IMR-90 (cell line): ENCODE measurements at regions not wholly inside any gene's neighbourhood (a gene's known extent, or its start where the extent isn't known, plus 50 kb on each side); places are given as distances from the start of the nearest gene placed in this dataset.

Experiments used
- ATAC-seq: fragments of 200-7000 bp; cut with Tn5 transposase; 2 replicates; pipeline ENCODE4 v1.9.1; 2020; ENCODE audit warnings: low read depth, mild to moderate bottlenecking, moderate library complexity
- BruUV-seq: library from RNA; stranded (reverse); fragments of 400-500 nt; replicated peaks from 2 replicates; lab custom pipeline; 2021; lab: Mats Ljungman, UMichigan
- CTCF ChIA-PET: fragments of 300-600 bp; formaldehyde crosslinking; extraction: SDS; loops from one replicate; lab custom pipeline; 2021; ENCODE audit warnings: antibody characterized with exemption; lab: Yijun Ruan, JAX
- POLR2A ChIA-PET: fragments of 300-600 bp; sonication (Branson Sonifier 250); formaldehyde crosslinking; loops from one replicate; lab custom pipeline; 2022; ENCODE audit warnings: antibody characterized with exemption; ENCODE audit not compliant: unreplicated experiment; lab: Charles Lee
- DNase-seq: peaks from one replicate; pipeline ENCODE4 v3.0.0; 2013
- H2AFZ ChIP-seq: replicated peaks from 2 replicates; pipeline ENCODE3; 2013; ENCODE audit warnings: low read length, mild to moderate bottlenecking; ENCODE audit not compliant: poor library complexity
- H2AK5ac ChIP-seq: 2 replicates; pipeline ENCODE4 v1.6.1; 2013; ENCODE audit warnings: low read depth, low read length, inconsistent platforms
- H2AK9ac ChIP-seq: replicated peaks from 2 replicates; pipeline ENCODE3; 2013; ENCODE audit warnings: mild to moderate bottlenecking, low read depth, low read length, moderate library complexity; ENCODE audit not compliant: poor library complexity
- H2BK120ac ChIP-seq: 2 replicates; pipeline ENCODE4 v1.6.1; 2013; ENCODE audit warnings: low read depth, low read length, inconsistent platforms
- H2BK15ac ChIP-seq: 3 replicates; pipeline ENCODE4 v1.6.1; 2013; ENCODE audit warnings: low read depth, low read length, inconsistent platforms
- H2BK20ac ChIP-seq: 2 replicates; pipeline ENCODE4 v1.6.1; 2013; ENCODE audit warnings: low read depth, mild to moderate bottlenecking, inconsistent platforms, low read length, moderate library complexity
- H2BK5ac ChIP-seq: 2 replicates; pipeline ENCODE4 v1.6.1; 2013; ENCODE audit warnings: mild to moderate bottlenecking, low read depth, low read length, inconsistent platforms; ENCODE audit not compliant: poor library complexity, severe bottlenecking
- H3K14ac ChIP-seq: replicated peaks from 2 replicates; pipeline ENCODE4 v1.6.1; 2013; ENCODE audit warnings: low read depth, low read length, inconsistent platforms
- H3K18ac ChIP-seq: 2 replicates; pipeline ENCODE4 v1.6.1; 2013; ENCODE audit warnings: low read depth, low read length, control low read depth
- H3K23ac ChIP-seq: 2 replicates; pipeline ENCODE4 v1.6.1; 2013; ENCODE audit warnings: low read depth, low read length, inconsistent platforms
- H3K27ac ChIP-seq: 2 replicates; pipeline ENCODE4 v1.5.1; 2013; ENCODE audit warnings: mild to moderate bottlenecking, control low read depth, low read length; ENCODE audit not compliant: insufficient read depth
- H3K27me3 ChIP-seq: 2 replicates; pipeline ENCODE4 v1.6.1; 2013; ENCODE audit warnings: low read length; ENCODE audit not compliant: control insufficient read depth, insufficient read depth
- H3K36me3 ChIP-seq: 2 replicates; pipeline ENCODE4 v1.6.1; 2013; ENCODE audit warnings: low read length, mixed read lengths; ENCODE audit not compliant: control insufficient read depth, insufficient read depth
- H3K4ac ChIP-seq: 2 replicates; pipeline ENCODE4 v1.6.1; 2013; ENCODE audit warnings: low read depth, low read length, inconsistent platforms
- H3K4me1 ChIP-seq: 2 replicates; pipeline ENCODE4 v1.6.1; 2013; ENCODE audit warnings: low read length, mixed read lengths; ENCODE audit not compliant: control insufficient read depth, insufficient read depth
- H3K4me2 ChIP-seq: 2 replicates; pipeline ENCODE4 v1.6.1; 2013; ENCODE audit warnings: low read depth, mild to moderate bottlenecking, control low read depth, low read length, moderate library complexity
- H3K4me3 ChIP-seq: 2 replicates; pipeline ENCODE4 v1.5.1; 2013; ENCODE audit warnings: low read depth, mild to moderate bottlenecking, control low read depth, low read length, moderate library complexity; ENCODE audit not compliant: insufficient read depth
- H3K56ac ChIP-seq: 2 replicates; pipeline ENCODE4 v1.6.1; 2013; ENCODE audit warnings: low read length, inconsistent platforms; ENCODE audit not compliant: insufficient read depth; ENCODE audit errors: extremely low read depth
- H3K79me1 ChIP-seq, 2 experiments: 2 replicates each; pipeline ENCODE4 v1.6.1; 2013; ENCODE audit warnings: low read length in 2 of 2, inconsistent platforms in 1 of 2, low read depth in 1 of 2
- H3K9ac ChIP-seq: 2 replicates; pipeline ENCODE4 v1.6.1; 2013; ENCODE audit warnings: low read depth, low read length, control low read depth
- H3K9me1 ChIP-seq: 2 replicates; pipeline ENCODE4 v1.6.1; 2013; ENCODE audit warnings: low read length, inconsistent platforms; ENCODE audit not compliant: insufficient read depth
- H3K9me3 ChIP-seq: 2 replicates; pipeline ENCODE4 v1.6.1; 2013; ENCODE audit warnings: low read length; ENCODE audit not compliant: control insufficient read depth, insufficient read depth
- H4K20me1 ChIP-seq: 2 replicates; pipeline ENCODE4 v1.6.1; 2013; ENCODE audit warnings: low read length, inconsistent platforms; ENCODE audit not compliant: insufficient read depth
- H4K5ac ChIP-seq: 2 replicates; pipeline ENCODE4 v1.6.1; 2013; ENCODE audit warnings: mild to moderate bottlenecking, low read depth, low read length, control low read depth
- H4K8ac ChIP-seq, 2 experiments: 2 replicates each; pipeline ENCODE4 v1.6.1; 2013; ENCODE audit warnings: low read depth in 2 of 2, low read length in 2 of 2, control low read depth in 1 of 2, inconsistent platforms in 1 of 2
- H4K91ac ChIP-seq: 2 replicates; pipeline ENCODE4 v1.6.1; 2013; ENCODE audit warnings: low read depth, low read length, inconsistent platforms; ENCODE audit not compliant: insufficient read depth
- CEBPB ChIP-seq: IDR thresholded peaks from 2 replicates; pipeline ENCODE4 v1.6.1; 2012; ENCODE audit warnings: low read depth, low read length, improper control_type of control experiment
- CHD1 ChIP-seq: IDR thresholded peaks from 2 replicates; pipeline ENCODE4 v1.6.1; 2012; ENCODE audit warnings: low read depth, low read length, improper control_type of control experiment
- MAFK ChIP-seq: IDR thresholded peaks from 2 replicates; pipeline ENCODE4 v1.6.1; 2012; ENCODE audit warnings: low read depth, low read length, improper control_type of control experiment
- MAZ ChIP-seq: IDR thresholded peaks from 2 replicates; pipeline ENCODE4 v1.6.1; 2012; ENCODE audit warnings: low read depth, mild to moderate bottlenecking, low read length, improper control_type of control experiment, moderate library complexity, borderline replicate concordance
- NFE2L2 ChIP-seq: fragments of 150-350 bp; IDR thresholded peaks from 2 replicates; pipeline ENCODE4 v1.6.1; 2016; ENCODE audit warnings: low read depth, mild to moderate bottlenecking, low read length
- RCOR1 ChIP-seq: IDR thresholded peaks from 2 replicates; pipeline ENCODE4 v1.6.1; 2012; ENCODE audit warnings: mild to moderate bottlenecking, low read length, improper control_type of control experiment; ENCODE audit not compliant: insufficient replicate concordance
- RFX5 ChIP-seq: IDR thresholded peaks from 2 replicates; pipeline ENCODE4 v1.8.0; 2012; ENCODE audit warnings: low read depth, mild to moderate bottlenecking, low read length, moderate library complexity
- SMC3 ChIP-seq: fragments of 150-350 bp; IDR thresholded peaks from 2 replicates; pipeline ENCODE4 v1.6.1; 2016; ENCODE audit warnings: low read depth, mild to moderate bottlenecking, antibody characterized with exemption, low read length, moderate library complexity
- WGBS, 2 experiments: methylation state at CpG; one replicate each; pipeline versions ENCODE4 v1.1.5 to v1.1.7; 2013; ENCODE audit warnings: missing lambda C conversion rate in 2 of 2; ENCODE audit not compliant: insufficient read length in 1 of 2; ENCODE audit errors: extremely low coverage in 2 of 2; 5-methylcytosine and 5-hydroxymethylcytosine counted together
- dilution Hi-C: fragments of 300-500 bp; cut with HindIII; formaldehyde crosslinking; loops from one replicate; pipeline ENCODE4 v1.14.3; 2018; ENCODE audit warnings: low sequenced_read_pairs; ENCODE audit not compliant: unreplicated experiment
- in situ Hi-C: fragments of 300-500 bp; cut with MboI; formaldehyde crosslinking; loops from 3 replicates; pipeline ENCODE4 v1.14.3; 2019; ENCODE audit warnings: low sequenced_read_pairs, inconsistent platforms, mixed read lengths
- intact Hi-C: fragments of 100-400 bp; cut with micrococcal nuclease; formaldehyde crosslinking; loops from 2 replicates; pipeline ENCODE4 v1.10.0; 2022
- TF ChIP-seq, protein P1 (sequence below): fragments of 150-350 bp; IDR thresholded peaks from 2 replicates; pipeline ENCODE4 v1.6.1; 2016; ENCODE audit warnings: low read depth, mild to moderate bottlenecking, low read length, moderate library complexity, borderline replicate concordance
- TF ChIP-seq, protein P2 (sequence below): conservative IDR thresholded peaks from 2 replicates; pipeline ENCODE4 v1.5.1; 2012; ENCODE audit warnings: mild to moderate bottlenecking, low read depth, low read length, improper control_type of control experiment

DNA sequence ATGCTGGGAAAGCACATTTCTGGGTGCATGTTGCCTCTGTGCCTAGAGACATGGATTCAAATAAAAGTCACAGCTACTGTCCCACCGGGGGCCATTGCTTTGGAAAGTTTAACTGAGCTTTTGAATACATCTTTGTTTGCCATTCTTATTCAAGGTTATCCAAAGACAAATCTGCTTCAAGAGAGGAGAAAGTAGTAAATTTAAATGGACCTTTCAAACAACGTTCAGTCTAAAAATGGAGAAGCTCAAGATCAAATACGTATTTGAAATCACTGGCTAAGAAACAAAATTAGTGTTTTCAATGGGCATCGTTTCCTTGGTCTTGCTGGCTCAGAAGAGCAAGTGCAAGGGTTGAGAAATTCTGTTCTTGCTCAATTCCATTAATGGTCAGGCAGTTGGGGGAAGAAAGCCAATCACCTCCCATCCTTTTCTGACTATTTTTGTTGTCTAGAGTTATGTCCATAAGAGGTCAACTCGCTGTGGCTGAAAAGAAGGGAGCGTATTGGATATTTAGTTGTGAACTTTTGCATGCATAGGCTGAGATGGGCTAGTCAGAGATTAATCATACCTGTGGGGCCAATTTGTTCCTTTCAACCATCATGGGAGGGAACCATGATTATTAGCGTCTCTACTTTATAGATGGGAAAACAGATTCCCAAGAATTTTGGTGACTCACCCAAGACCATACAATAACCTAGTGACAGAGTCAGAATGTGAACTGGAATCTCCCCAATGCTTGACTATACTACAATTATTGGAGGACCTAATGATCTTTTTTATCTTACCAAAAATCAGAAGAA is 276.2 kb upstream of the TNC start:
- CTCF ChIA-PET, result no interaction called here
- intact Hi-C loops, result no loop called here

More for the DNA sequence above, 276.2 kb upstream of the TNC start:
- DNase-seq (no peak), ATAC-seq (no peak)
- dilution Hi-C loops (no loop called here), in situ Hi-C loops (no loop called here)
- no peak overlapping the region for H4K8ac ChIP-seq
- no peaks in the 10 kb centered on the region for H3K27me3 ChIP-seq
- H3K4ac ChIP-seq, result no peak overlapping the region
- no peaks in the 10 kb centered on the region for H4K20me1 ChIP-seq
- no peak overlapping the region for H3K18ac ChIP-seq
- BruUV-seq, result no TSS peak
- no peaks in the 10 kb centered on the region for H3K9me3 ChIP-seq
- H2AK9ac ChIP-seq, result no peak overlapping the region
- no peak overlapping the region for H2BK120ac ChIP-seq
- TF ChIP-seq, protein P1, sequence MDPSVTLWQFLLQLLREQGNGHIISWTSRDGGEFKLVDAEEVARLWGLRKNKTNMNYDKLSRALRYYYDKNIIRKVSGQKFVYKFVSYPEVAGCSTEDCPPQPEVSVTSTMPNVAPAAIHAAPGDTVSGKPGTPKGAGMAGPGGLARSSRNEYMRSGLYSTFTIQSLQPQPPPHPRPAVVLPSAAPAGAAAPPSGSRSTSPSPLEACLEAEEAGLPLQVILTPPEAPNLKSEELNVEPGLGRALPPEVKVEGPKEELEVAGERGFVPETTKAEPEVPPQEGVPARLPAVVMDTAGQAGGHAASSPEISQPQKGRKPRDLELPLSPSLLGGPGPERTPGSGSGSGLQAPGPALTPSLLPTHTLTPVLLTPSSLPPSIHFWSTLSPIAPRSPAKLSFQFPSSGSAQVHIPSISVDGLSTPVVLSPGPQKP, result no peak
- TF ChIP-seq, protein P2, sequence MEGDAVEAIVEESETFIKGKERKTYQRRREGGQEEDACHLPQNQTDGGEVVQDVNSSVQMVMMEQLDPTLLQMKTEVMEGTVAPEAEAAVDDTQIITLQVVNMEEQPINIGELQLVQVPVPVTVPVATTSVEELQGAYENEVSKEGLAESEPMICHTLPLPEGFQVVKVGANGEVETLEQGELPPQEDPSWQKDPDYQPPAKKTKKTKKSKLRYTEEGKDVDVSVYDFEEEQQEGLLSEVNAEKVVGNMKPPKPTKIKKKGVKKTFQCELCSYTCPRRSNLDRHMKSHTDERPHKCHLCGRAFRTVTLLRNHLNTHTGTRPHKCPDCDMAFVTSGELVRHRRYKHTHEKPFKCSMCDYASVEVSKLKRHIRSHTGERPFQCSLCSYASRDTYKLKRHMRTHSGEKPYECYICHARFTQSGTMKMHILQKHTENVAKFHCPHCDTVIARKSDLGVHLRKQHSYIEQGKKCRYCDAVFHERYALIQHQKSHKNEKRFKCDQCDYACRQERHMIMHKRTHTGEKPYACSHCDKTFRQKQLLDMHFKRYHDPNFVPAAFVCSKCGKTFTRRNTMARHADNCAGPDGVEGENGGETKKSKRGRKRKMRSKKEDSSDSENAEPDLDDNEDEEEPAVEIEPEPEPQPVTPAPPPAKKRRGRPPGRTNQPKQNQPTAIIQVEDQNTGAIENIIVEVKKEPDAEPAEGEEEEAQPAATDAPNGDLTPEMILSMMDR, result no peak
- TF ChIP-seq SMC3, result no peak
- no peak for TF ChIP-seq MAFK
- TF ChIP-seq MAZ, result no peak
- no peak for TF ChIP-seq RCOR1
- TF ChIP-seq NFE2L2, result no peak
- no peak for TF ChIP-seq RFX5
- TF ChIP-seq CHD1, result no peak
- no peak for TF ChIP-seq CEBPB
- H3K4me2 ChIP-seq, result no peak overlapping the region
- H2BK5ac ChIP-seq, result no peak overlapping the region
- peaks cover 2% of the 10 kb centered on the region for H3K4me1 ChIP-seq
- no peak overlapping the region for H2BK15ac ChIP-seq
- no peak overlapping the region for H3K4me3 ChIP-seq
- no peak overlapping the region for H2AFZ ChIP-seq
- no peak overlapping the region for H3K9ac ChIP-seq
- no peak overlapping the region for H4K91ac ChIP-seq
- WGBS, 2 experiments, result 92% methylated on average over 2 of the region's 7 CpGs; no CpG with 5 or more reads in 1 of the 2 experiments
- no peak overlapping the region for H3K14ac ChIP-seq
- no peak overlapping the region for H4K5ac ChIP-seq
- no peak overlapping the region for H3K27ac ChIP-seq
- POLR2A ChIA-PET, result no interaction called here
- no peaks in the 10 kb centered on the region for H3K9me1 ChIP-seq
- no peak overlapping the region for H3K23ac ChIP-seq
- H2AK5ac ChIP-seq, result no peak overlapping the region
- H3K79me1 ChIP-seq, result no peaks in the 10 kb centered on the region
- H3K36me3 ChIP-seq, result no peaks in the 10 kb centered on the region
- H3K56ac ChIP-seq, result no peak overlapping the region
- no peak overlapping the region for H2BK20ac ChIP-seq
